ENCODE measurements at regions not wholly inside any gene's neighbourhood (a gene's known extent, or its start where the extent isn't known, plus 50 kb on each side); places are given as distances from the start of the nearest gene placed in this dataset.

- no peaks in the 10 kb centered on the region for H3K4me1 ChIP-seq
- no peaks in the 10 kb centered on the region; the same call in none of the 2 replicates for H3K27me3 ChIP-seq
- H3K36me3 ChIP-seq: no peaks in the 10 kb centered on the region
- no peak for TF ChIP-seq CTCF (IDR thresholded peaks at IDR 0.05; ENCODE audit: low read depth, low read length)
- H3K4me3 ChIP-seq (ENCODE audit: low read depth, low read length): no peak overlapping the region
- DNase-seq: no peak
- no peaks in the 10 kb centered on the region for H3K9me3 ChIP-seq
Observed at GRCh38 chr14:59123975-59124374, 64.5 kb upstream of the DAAM1 start.

- no peak for TF ChIP-seq CTCF (IDR thresholded peaks at IDR 0.05; ENCODE audit: low read depth, low read length)
- H3K9me3 ChIP-seq: no peaks in the 10 kb centered on the region
- no peaks in the 10 kb centered on the region; the same call in none of the 2 replicates for H3K27me3 ChIP-seq
- DNase-seq: no peak
- H3K36me3 ChIP-seq: no peaks in the 10 kb centered on the region
- no peaks in the 10 kb centered on the region for H3K4me1 ChIP-seq
- H3K4me3 ChIP-seq (ENCODE audit: low read depth, low read length): no peak overlapping the region
Observed at GRCh38 chr14:59125156-59125555, 63.3 kb upstream of the DAAM1 start.

- Histone ChIP-seq H3K27me3 (no peaks in the 10 kb centered on the region; the same call in none of the 2 replicates), H3K36me3 (no peaks in the 10 kb centered on the region), H3K4me1 (no peaks in the 10 kb centered on the region), H3K4me3 (ENCODE audit: low read depth, low read length) (no peak overlapping the region), H3K9me3 (no peaks in the 10 kb centered on the region)
- peak; percentile 76 for TF ChIP-seq CTCF (IDR thresholded peaks at IDR 0.05; ENCODE audit: low read depth, low read length)
- DNase-seq: peak; percentile 11
Observed at GRCh38 chr14:59126714-59127436, 61.6 kb upstream of the DAAM1 start.

GRCh38 chr14:59127437-59127732 lies 61.1 kb upstream of the DAAM1 start:
- TF ChIP-seq CTCF (IDR thresholded peaks at IDR 0.05; ENCODE audit: low read depth, low read length): no peak
- Histone ChIP-seq H3K4me1 (no peaks in the 10 kb centered on the region), H3K36me3 (no peaks in the 10 kb centered on the region), H3K4me3 (ENCODE audit: low read depth, low read length) (no peak overlapping the region), H3K9me3 (no peaks in the 10 kb centered on the region), H3K27me3 (no peaks in the 10 kb centered on the region; the same call in none of the 2 replicates)
- no peak for DNase-seq

- H3K36me3 ChIP-seq: no peaks in the 10 kb centered on the region
- TF ChIP-seq CTCF (IDR thresholded peaks at IDR 0.05; ENCODE audit: low read depth, low read length): no peak
- H3K27me3 ChIP-seq: peaks cover 2% of the 10 kb centered on the region; the same call in 1 of the 2 replicates
- peak; percentile 13 for DNase-seq
- no peaks in the 10 kb centered on the region for H3K9me3 ChIP-seq
- H3K4me3 ChIP-seq (ENCODE audit: low read depth, low read length): no peak overlapping the region
- H3K4me1 ChIP-seq: no peaks in the 10 kb centered on the region
Observed at GRCh38 chr14:59130462-59130861, 58.0 kb upstream of the DAAM1 start.

GRCh38 chr14:59131938-59132795 lies 56.3 kb upstream of the DAAM1 start:
- H3K4me3 ChIP-seq (ENCODE audit: low read depth, low read length): no peak overlapping the region
- no peak for DNase-seq
- no peaks in the 10 kb centered on the region for H3K4me1 ChIP-seq
- 0 out of 2 replicates have a peak, but pooled peaks cover 2% of the 10 kb centered on the region for H3K27me3 ChIP-seq
- no peaks in the 10 kb centered on the region for H3K36me3 ChIP-seq
- no peak for TF ChIP-seq CTCF (IDR thresholded peaks at IDR 0.05; ENCODE audit: low read depth, low read length)
- H3K9me3 ChIP-seq: no peaks in the 10 kb centered on the region
